ENCODE measurements at regions not wholly inside any gene's neighbourhood (a gene's known extent, or its start where the extent isn't known, plus 50 kb on each side); places are given as distances from the start of the nearest gene placed in this dataset.

GRCh38 chr9:22997923-22998322 lies 551.3 kb downstream of the DMRTA1 start:
- TF ChIP-seq MAFK (IDR thresholded peaks at IDR 0.05; ENCODE audit: low read depth, low read length): no peak
- TF ChIP-seq CTCF (conservative IDR thresholded peaks at IDR 0.05; ENCODE audit: low read depth, low read length): no peak
- no peak for TF ChIP-seq BHLHE40 (IDR thresholded peaks at IDR 0.05; ENCODE audit: low read depth, low read length)
- no peak for TF ChIP-seq FOS (IDR thresholded peaks at IDR 0.05; ENCODE audit: low read depth, low read length)
- TF ChIP-seq RFX5 (IDR thresholded peaks at IDR 0.05; ENCODE audit: low read depth, low read length): no peak
- no peak for TF ChIP-seq ELK1 (IDR thresholded peaks at IDR 0.05; ENCODE audit: borderline replicate concordance, low read depth, low read length)
- TF ChIP-seq MXI1 (IDR thresholded peaks at IDR 0.05; ENCODE audit: borderline replicate concordance, low read depth, low read length): no peak
- TF ChIP-seq USF2 (IDR thresholded peaks at IDR 0.05; ENCODE audit: low read depth, low read length): no peak
- no peak for TF ChIP-seq POLR2A (IDR thresholded peaks at IDR 0.05; ENCODE audit: low read depth, low read length)
- no peak for TF ChIP-seq CEBPB (IDR thresholded peaks at IDR 0.05; ENCODE audit: low read depth, low read length)
- no peak for TF ChIP-seq CHD1 (IDR thresholded peaks at IDR 0.05; ENCODE audit: low read depth, low read length)

All from IMR-90 (cell line).